PFSK-1 (cell line): ENCODE measurements at regions not wholly inside any gene's neighbourhood (a gene's known extent, or its start where the extent isn't known, plus 50 kb on each side); places are given as distances from the start of the nearest gene placed in this dataset.

Source experiments
- FOXP2 ChIP-seq: optimal IDR thresholded peaks from 2 replicates; pipeline ENCODE3; 2011; ENCODE audit warnings: borderline replicate concordance, control low read depth, inconsistent platforms; ENCODE audit not compliant: insufficient read depth; ENCODE audit errors: extremely low read length, extremely low read depth
- POLR2AphosphoS5 ChIP-seq: IDR thresholded peaks from 2 replicates; pipeline ENCODE4 v1.6.1; 2012; ENCODE audit warnings: low read depth, mild to moderate bottlenecking, control low read depth, low read length, moderate library complexity
- REST ChIP-seq, 2 experiments: IDR thresholded peaks; 2 replicates each; pipeline versions ENCODE4 v1.6.1 to v1.8.0; 2011 to 2012; ENCODE audit warnings: low read depth in 2 of 2, low read length in 2 of 2, control low read depth in 1 of 2, inconsistent platforms in 1 of 2, mild to moderate bottlenecking in 1 of 2, moderate library complexity in 1 of 2; ENCODE audit not compliant: insufficient read depth in 1 of 2
- SIN3A ChIP-seq: IDR thresholded peaks from 2 replicates; pipeline ENCODE4 v1.6.1; 2012; ENCODE audit warnings: mild to moderate bottlenecking, low read length, moderate library complexity, borderline replicate concordance; ENCODE audit not compliant: insufficient read depth
- TAF1 ChIP-seq: IDR thresholded peaks from 2 replicates; pipeline ENCODE4 v1.6.1; 2012; ENCODE audit warnings: low read length, control low read depth, borderline replicate concordance; ENCODE audit not compliant: insufficient read depth

DNA sequence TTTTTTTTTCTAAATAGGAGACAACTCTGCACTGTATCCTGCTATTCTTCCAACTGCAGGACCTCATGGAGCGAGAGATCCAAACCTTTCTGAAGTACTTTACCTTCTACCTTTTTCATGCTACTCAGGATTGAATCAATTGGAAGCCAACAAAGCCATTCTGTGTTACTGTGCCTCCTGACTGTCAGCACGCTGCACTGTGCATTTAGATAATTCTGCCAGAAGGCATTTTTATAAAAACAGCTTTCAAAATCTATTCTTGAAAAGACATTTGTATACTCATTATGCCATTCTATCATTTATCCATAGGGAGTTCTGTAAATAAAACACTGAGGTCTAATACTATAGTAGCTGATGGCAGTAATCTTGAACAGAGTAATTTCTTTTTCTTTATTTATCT, 142.8 kb downstream of the SLIT2 start:
- no peak for TF ChIP-seq SIN3A
- no peak for TF ChIP-seq REST (IDR thresholded peaks at IDR 0.05; ENCODE audit: insufficient read depth in 1 of 2, low read depth in 2 of 2, low read length in 2 of 2)
- TF ChIP-seq POLR2AphosphoS5, result no peak
- no peak for TF ChIP-seq FOXP2
- TF ChIP-seq TAF1, result no peak

DNA sequence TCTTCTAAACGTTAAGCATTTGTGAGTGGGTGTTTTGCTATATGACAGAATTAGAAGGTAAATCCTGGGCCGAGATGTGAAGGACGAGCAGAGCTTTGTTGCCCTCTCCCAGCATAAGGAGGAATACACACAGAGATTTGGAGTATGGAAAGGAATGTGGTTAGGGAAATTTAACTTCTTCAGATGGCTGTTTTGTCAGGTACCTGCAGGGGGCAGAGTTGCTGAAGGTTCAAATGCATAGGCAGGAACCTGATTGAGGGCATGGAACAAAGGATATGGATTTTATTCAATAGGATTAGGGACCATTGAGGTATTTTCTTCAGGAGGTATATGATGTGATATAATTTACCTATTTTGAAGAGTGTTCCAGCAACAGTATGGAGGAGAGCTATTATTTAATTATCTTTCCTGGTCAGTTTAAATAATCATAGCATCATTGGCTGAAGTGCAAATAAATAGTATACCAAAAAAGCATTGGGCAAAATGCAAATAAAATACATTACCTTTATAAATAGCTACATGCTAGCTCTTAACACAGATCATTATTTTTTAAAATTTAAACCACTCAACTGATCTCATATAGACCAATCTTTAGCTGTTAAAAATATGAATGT, 143.6 kb downstream of the SLIT2 start:
- TF ChIP-seq POLR2AphosphoS5 (no peak), REST (IDR thresholded peaks at IDR 0.05; ENCODE audit: insufficient read depth in 1 of 2, low read depth in 2 of 2, low read length in 2 of 2) (no peak), FOXP2 (no peak), TAF1 (no peak), SIN3A (no peak)

GRCh38 chr4:20403290-20403689, 151.6 kb downstream of the SLIT2 start:
- TF ChIP-seq SIN3A, result no peak
- TF ChIP-seq POLR2AphosphoS5, result no peak
- no peak for TF ChIP-seq REST (IDR thresholded peaks at IDR 0.05; ENCODE audit: insufficient read depth in 1 of 2, low read depth in 2 of 2, low read length in 2 of 2)
- TF ChIP-seq TAF1, result no peak
- no peak for TF ChIP-seq FOXP2

DNA sequence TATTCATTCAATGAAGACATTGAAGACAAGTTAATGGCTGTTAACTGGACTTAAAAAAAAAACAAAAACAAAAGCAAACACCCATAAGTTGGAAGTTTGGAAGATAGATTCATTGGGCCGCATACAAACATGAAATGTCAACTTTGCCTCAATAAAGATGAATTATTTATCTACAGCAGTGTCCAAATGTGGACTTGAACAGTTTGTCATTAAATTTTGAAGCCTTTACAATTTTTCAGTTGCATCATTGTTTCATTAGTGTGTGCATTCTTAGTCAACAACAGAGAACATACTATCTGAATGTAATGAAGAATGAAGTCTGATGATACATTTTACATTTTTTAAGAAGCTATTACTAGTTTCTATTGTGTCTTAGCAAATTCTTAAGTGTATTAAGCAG, 152.1 kb downstream of the SLIT2 start:
- TF ChIP-seq TAF1, result no peak
- no peak for TF ChIP-seq POLR2AphosphoS5
- TF ChIP-seq SIN3A, result no peak
- TF ChIP-seq FOXP2, result no peak
- no peak for TF ChIP-seq REST (IDR thresholded peaks at IDR 0.05; ENCODE audit: insufficient read depth in 1 of 2, low read depth in 2 of 2, low read length in 2 of 2)

GRCh38 chr4:20408611-20409010, 156.9 kb downstream of the SLIT2 start:
- TF ChIP-seq REST (IDR thresholded peaks at IDR 0.05; ENCODE audit: insufficient read depth in 1 of 2, low read depth in 2 of 2, low read length in 2 of 2) (no peak), POLR2AphosphoS5 (no peak), TAF1 (no peak), SIN3A (no peak), FOXP2 (no peak)
